IMR-90 (cell line): ENCODE measurements at regions not wholly inside any gene's neighbourhood (a gene's known extent, or its start where the extent isn't known, plus 50 kb on each side); places are given as distances from the start of the nearest gene placed in this dataset.

Source experiments
- ATAC-seq: fragments of 200-7000 bp; cut with Tn5 transposase; 2 replicates; pipeline ENCODE4 v1.9.1; 2020; ENCODE audit warnings: low read depth, mild to moderate bottlenecking, moderate library complexity
- BruUV-seq: library from RNA; stranded (reverse); fragments of 400-500 nt; replicated peaks from 2 replicates; lab custom pipeline; 2021; lab: Mats Ljungman, UMichigan
- CTCF ChIA-PET: fragments of 300-600 bp; formaldehyde crosslinking; extraction: SDS; loops from one replicate; lab custom pipeline; 2021; ENCODE audit warnings: antibody characterized with exemption; lab: Yijun Ruan, JAX
- POLR2A ChIA-PET: fragments of 300-600 bp; sonication (Branson Sonifier 250); formaldehyde crosslinking; loops from one replicate; lab custom pipeline; 2022; ENCODE audit warnings: antibody characterized with exemption; ENCODE audit not compliant: unreplicated experiment; lab: Charles Lee
- DNase-seq: peaks from one replicate; pipeline ENCODE4 v3.0.0; 2013
- H2AFZ ChIP-seq: replicated peaks from 2 replicates; pipeline ENCODE3; 2013; ENCODE audit warnings: low read length, mild to moderate bottlenecking; ENCODE audit not compliant: poor library complexity
- H2AK5ac ChIP-seq: 2 replicates; pipeline ENCODE4 v1.6.1; 2013; ENCODE audit warnings: low read depth, low read length, inconsistent platforms
- H2AK9ac ChIP-seq: replicated peaks from 2 replicates; pipeline ENCODE3; 2013; ENCODE audit warnings: mild to moderate bottlenecking, low read depth, low read length, moderate library complexity; ENCODE audit not compliant: poor library complexity
- H2BK120ac ChIP-seq: 2 replicates; pipeline ENCODE4 v1.6.1; 2013; ENCODE audit warnings: low read depth, low read length, inconsistent platforms
- H2BK15ac ChIP-seq: 3 replicates; pipeline ENCODE4 v1.6.1; 2013; ENCODE audit warnings: low read depth, low read length, inconsistent platforms
- H2BK20ac ChIP-seq: 2 replicates; pipeline ENCODE4 v1.6.1; 2013; ENCODE audit warnings: low read depth, mild to moderate bottlenecking, inconsistent platforms, low read length, moderate library complexity
- H2BK5ac ChIP-seq: 2 replicates; pipeline ENCODE4 v1.6.1; 2013; ENCODE audit warnings: mild to moderate bottlenecking, low read depth, low read length, inconsistent platforms; ENCODE audit not compliant: poor library complexity, severe bottlenecking
- H3K14ac ChIP-seq: replicated peaks from 2 replicates; pipeline ENCODE4 v1.6.1; 2013; ENCODE audit warnings: low read depth, low read length, inconsistent platforms
- H3K18ac ChIP-seq: 2 replicates; pipeline ENCODE4 v1.6.1; 2013; ENCODE audit warnings: low read depth, low read length, control low read depth
- H3K23ac ChIP-seq: 2 replicates; pipeline ENCODE4 v1.6.1; 2013; ENCODE audit warnings: low read depth, low read length, inconsistent platforms
- H3K27ac ChIP-seq: 2 replicates; pipeline ENCODE4 v1.5.1; 2013; ENCODE audit warnings: mild to moderate bottlenecking, control low read depth, low read length; ENCODE audit not compliant: insufficient read depth
- H3K27me3 ChIP-seq: 2 replicates; pipeline ENCODE4 v1.6.1; 2013; ENCODE audit warnings: low read length; ENCODE audit not compliant: control insufficient read depth, insufficient read depth
- H3K36me3 ChIP-seq: 2 replicates; pipeline ENCODE4 v1.6.1; 2013; ENCODE audit warnings: low read length, mixed read lengths; ENCODE audit not compliant: control insufficient read depth, insufficient read depth
- H3K4ac ChIP-seq: 2 replicates; pipeline ENCODE4 v1.6.1; 2013; ENCODE audit warnings: low read depth, low read length, inconsistent platforms
- H3K4me1 ChIP-seq: 2 replicates; pipeline ENCODE4 v1.6.1; 2013; ENCODE audit warnings: low read length, mixed read lengths; ENCODE audit not compliant: control insufficient read depth, insufficient read depth
- H3K4me2 ChIP-seq: 2 replicates; pipeline ENCODE4 v1.6.1; 2013; ENCODE audit warnings: low read depth, mild to moderate bottlenecking, control low read depth, low read length, moderate library complexity
- H3K4me3 ChIP-seq: 2 replicates; pipeline ENCODE4 v1.5.1; 2013; ENCODE audit warnings: low read depth, mild to moderate bottlenecking, control low read depth, low read length, moderate library complexity; ENCODE audit not compliant: insufficient read depth
- H3K56ac ChIP-seq: 2 replicates; pipeline ENCODE4 v1.6.1; 2013; ENCODE audit warnings: low read length, inconsistent platforms; ENCODE audit not compliant: insufficient read depth; ENCODE audit errors: extremely low read depth
- H3K79me1 ChIP-seq, 2 experiments: 2 replicates each; pipeline ENCODE4 v1.6.1; 2013; ENCODE audit warnings: low read length in 2 of 2, inconsistent platforms in 1 of 2, low read depth in 1 of 2
- H3K9ac ChIP-seq: 2 replicates; pipeline ENCODE4 v1.6.1; 2013; ENCODE audit warnings: low read depth, low read length, control low read depth
- H3K9me1 ChIP-seq: 2 replicates; pipeline ENCODE4 v1.6.1; 2013; ENCODE audit warnings: low read length, inconsistent platforms; ENCODE audit not compliant: insufficient read depth
- H3K9me3 ChIP-seq: 2 replicates; pipeline ENCODE4 v1.6.1; 2013; ENCODE audit warnings: low read length; ENCODE audit not compliant: control insufficient read depth, insufficient read depth
- H4K20me1 ChIP-seq: 2 replicates; pipeline ENCODE4 v1.6.1; 2013; ENCODE audit warnings: low read length, inconsistent platforms; ENCODE audit not compliant: insufficient read depth
- H4K5ac ChIP-seq: 2 replicates; pipeline ENCODE4 v1.6.1; 2013; ENCODE audit warnings: mild to moderate bottlenecking, low read depth, low read length, control low read depth
- H4K8ac ChIP-seq, 2 experiments: 2 replicates each; pipeline ENCODE4 v1.6.1; 2013; ENCODE audit warnings: low read depth in 2 of 2, low read length in 2 of 2, control low read depth in 1 of 2, inconsistent platforms in 1 of 2
- H4K91ac ChIP-seq: 2 replicates; pipeline ENCODE4 v1.6.1; 2013; ENCODE audit warnings: low read depth, low read length, inconsistent platforms; ENCODE audit not compliant: insufficient read depth
- CHD1 ChIP-seq: IDR thresholded peaks from 2 replicates; pipeline ENCODE4 v1.6.1; 2012; ENCODE audit warnings: low read depth, low read length, improper control_type of control experiment
- MAFK ChIP-seq: IDR thresholded peaks from 2 replicates; pipeline ENCODE4 v1.6.1; 2012; ENCODE audit warnings: low read depth, low read length, improper control_type of control experiment
- NFE2L2 ChIP-seq: fragments of 150-350 bp; IDR thresholded peaks from 2 replicates; pipeline ENCODE4 v1.6.1; 2016; ENCODE audit warnings: low read depth, mild to moderate bottlenecking, low read length
- POLR2A ChIP-seq: IDR thresholded peaks from 2 replicates; pipeline ENCODE4 v1.6.1; 2012; ENCODE audit warnings: mild to moderate bottlenecking, low read depth, low read length
- RAD21 ChIP-seq: IDR thresholded peaks from 2 replicates; pipeline ENCODE4 v1.6.1; 2012; ENCODE audit warnings: low read length, improper control_type of control experiment
- RCOR1 ChIP-seq: IDR thresholded peaks from 2 replicates; pipeline ENCODE4 v1.6.1; 2012; ENCODE audit warnings: mild to moderate bottlenecking, low read length, improper control_type of control experiment; ENCODE audit not compliant: insufficient replicate concordance
- RFX5 ChIP-seq: IDR thresholded peaks from 2 replicates; pipeline ENCODE4 v1.8.0; 2012; ENCODE audit warnings: low read depth, mild to moderate bottlenecking, low read length, moderate library complexity
- WGBS, 2 experiments: methylation state at CpG; one replicate each; pipeline versions ENCODE4 v1.1.5 to v1.1.7; 2013; ENCODE audit warnings: missing lambda C conversion rate in 2 of 2; ENCODE audit not compliant: insufficient read length in 1 of 2; ENCODE audit errors: extremely low coverage in 2 of 2; 5-methylcytosine and 5-hydroxymethylcytosine counted together
- dilution Hi-C: fragments of 300-500 bp; cut with HindIII; formaldehyde crosslinking; loops from one replicate; pipeline ENCODE4 v1.14.3; 2018; ENCODE audit warnings: low sequenced_read_pairs; ENCODE audit not compliant: unreplicated experiment
- in situ Hi-C: fragments of 300-500 bp; cut with MboI; formaldehyde crosslinking; loops from 3 replicates; pipeline ENCODE4 v1.14.3; 2019; ENCODE audit warnings: low sequenced_read_pairs, inconsistent platforms, mixed read lengths
- intact Hi-C: fragments of 100-400 bp; cut with micrococcal nuclease; formaldehyde crosslinking; loops from 2 replicates; pipeline ENCODE4 v1.10.0; 2022

- TF ChIP-seq CHD1 = no peak
- TF ChIP-seq RAD21 = no peak
- no peak for TF ChIP-seq POLR2A
These were observed 53.5 kb upstream of the GPR31 start (continued) for GRCh38 chr6:167211295-167211648.

- H3K9ac ChIP-seq = no peak overlapping the region
- H3K4me2 ChIP-seq = no peak overlapping the region
- no peak overlapping the region for H3K23ac ChIP-seq
- H4K5ac ChIP-seq = no peak overlapping the region
- H4K91ac ChIP-seq = no peak overlapping the region
- H2AK5ac ChIP-seq = no peak overlapping the region
- no peak overlapping the region for H3K4ac ChIP-seq
- no peak overlapping the region for H2AFZ ChIP-seq
- BruUV-seq = no TSS peak
- H4K8ac ChIP-seq = no peak overlapping the region
- POLR2A ChIA-PET = no interaction called here
- WGBS, 2 experiments = no CpG with 5 or more reads among the region's 7 CpGs
- peaks cover 20% of the 10 kb centered on the region; the same call in 1 of the 2 replicates for H3K9me3 ChIP-seq
- H2BK20ac ChIP-seq = no peak overlapping the region
- H3K14ac ChIP-seq = no peak overlapping the region
- H2BK15ac ChIP-seq = no peak overlapping the region
- H2BK5ac ChIP-seq = no peak overlapping the region
- H4K20me1 ChIP-seq = no peaks in the 10 kb centered on the region
- H3K9me1 ChIP-seq = no peaks in the 10 kb centered on the region
- H3K79me1 ChIP-seq = no peaks in the 10 kb centered on the region
- in situ Hi-C loops (loop anchor here (10.0 to 25.0 kb wide), 2 partner anchors 153 to 675 kb away; no protein-coding TSS in a partner anchor), dilution Hi-C loops (no loop called here), intact Hi-C loops (no loop called here)
- no peak overlapping the region for H3K27ac ChIP-seq
- no peak for TF ChIP-seq RFX5
- no peak for TF ChIP-seq RCOR1
- no peak for TF ChIP-seq NFE2L2
- TF ChIP-seq MAFK = no peak
- ATAC-seq (no peak), DNase-seq (no peak)
- no peaks in the 10 kb centered on the region for H3K4me1 ChIP-seq
- CTCF ChIA-PET = no interaction called here
- H3K18ac ChIP-seq = no peak overlapping the region
- no peak overlapping the region for H3K4me3 ChIP-seq
- no peak overlapping the region for H3K56ac ChIP-seq
- H2BK120ac ChIP-seq = no peak overlapping the region
- no peaks in the 10 kb centered on the region for H3K36me3 ChIP-seq
- no peak overlapping the region for H2AK9ac ChIP-seq
- H3K27me3 ChIP-seq = no peaks in the 10 kb centered on the region
These were observed 54.3 kb upstream of the GPR31 start for GRCh38 chr6:167211881-167212712.
